Glutamatergic neuron (in vitro differentiated cells): ENCODE measurements at regions not wholly inside any gene's neighbourhood (a gene's known extent, or its start where the extent isn't known, plus 50 kb on each side); places are given as distances from the start of the nearest gene placed in this dataset.

Source experiments
- DNase-seq: peaks from one replicate; pipeline ENCODE4 v3.0.0; 2022
- H3K27ac Mint-ChIP-seq: one replicate; pipeline ENCODE4 v1.8.0; 2020; ENCODE audit warnings: mild to moderate bottlenecking, mixed read lengths, inconsistent platforms; ENCODE audit not compliant: unreplicated experiment
- H3K27me3 Mint-ChIP-seq: one replicate; pipeline ENCODE4 v1.8.0; 2020; ENCODE audit warnings: mild to moderate bottlenecking, moderate library complexity, mixed read lengths, inconsistent platforms; ENCODE audit not compliant: unreplicated experiment
- H3K36me3 Mint-ChIP-seq: one replicate; pipeline ENCODE4 v1.8.0; 2020; ENCODE audit warnings: mild to moderate bottlenecking, mixed read lengths, inconsistent platforms; ENCODE audit not compliant: unreplicated experiment
- H3K4me1 Mint-ChIP-seq: one replicate; pipeline ENCODE4 v1.8.0; 2020; ENCODE audit warnings: mild to moderate bottlenecking, low read depth, mixed read lengths, inconsistent platforms; ENCODE audit not compliant: unreplicated experiment
- H3K4me3 Mint-ChIP-seq: one replicate; pipeline ENCODE4 v1.8.0; 2020; ENCODE audit warnings: mild to moderate bottlenecking, mixed read lengths, inconsistent platforms; ENCODE audit not compliant: unreplicated experiment
- H3K9me3 Mint-ChIP-seq: one replicate; pipeline ENCODE4 v1.8.0; 2020; ENCODE audit warnings: mild to moderate bottlenecking, moderate library complexity, mixed read lengths, inconsistent platforms; ENCODE audit not compliant: unreplicated experiment
- CTCF ChIP-seq: fragments of 200-600 bp; sonication (generic); IDR thresholded peaks from one replicate; pipeline ENCODE4 v1.5.0; 2021; ENCODE audit not compliant: partially characterized antibody, unreplicated experiment

- Mint-ChIP-seq H3K4me1 (no peaks in the 10 kb centered on the region), H3K9me3 (no peaks in the 10 kb centered on the region), H3K36me3 (no peaks in the 10 kb centered on the region), H3K27ac (peak overlapping the region; percentile 6), H3K4me3 (no peak overlapping the region), H3K27me3 (peaks cover 1% of the 10 kb centered on the region)
- no peak for TF ChIP-seq CTCF
- DNase-seq = no peak
Observed at GRCh38 chr3:70488816-70489215, 176.4 kb upstream of the MDFIC2 start.

GRCh38 chr3:70488131-70488530 is 175.7 kb upstream of the MDFIC2 start:
- no peak overlapping the region for H3K4me3 Mint-ChIP-seq
- no peak for TF ChIP-seq CTCF
- DNase-seq = no peak
- H3K4me1 Mint-ChIP-seq = no peaks in the 10 kb centered on the region
- H3K36me3 Mint-ChIP-seq = no peaks in the 10 kb centered on the region
- peaks cover 1% of the 10 kb centered on the region for H3K27me3 Mint-ChIP-seq
- H3K9me3 Mint-ChIP-seq = no peaks in the 10 kb centered on the region
- no peak overlapping the region for H3K27ac Mint-ChIP-seq

- H3K36me3 Mint-ChIP-seq = no peaks in the 10 kb centered on the region
- H3K27ac Mint-ChIP-seq = no peak overlapping the region
- no peak overlapping the region for H3K4me3 Mint-ChIP-seq
- H3K4me1 Mint-ChIP-seq = no peaks in the 10 kb centered on the region
- DNase-seq = no peak
- H3K27me3 Mint-ChIP-seq = peaks cover 1% of the 10 kb centered on the region
- H3K9me3 Mint-ChIP-seq = no peaks in the 10 kb centered on the region
- no peak for TF ChIP-seq CTCF
Observed at GRCh38 chr3:70486414-70487017, 174.1 kb upstream of the MDFIC2 start.

- no peaks in the 10 kb centered on the region for H3K9me3 Mint-ChIP-seq
- no peak for TF ChIP-seq CTCF
- no peak overlapping the region for H3K27ac Mint-ChIP-seq
- H3K4me3 Mint-ChIP-seq = no peak overlapping the region
- no peak for DNase-seq
- peaks cover 10% of the 10 kb centered on the region for H3K36me3 Mint-ChIP-seq
- H3K27me3 Mint-ChIP-seq = no peaks in the 10 kb centered on the region
- peaks cover 7% of the 10 kb centered on the region for H3K4me1 Mint-ChIP-seq
Observed at GRCh38 chr3:70476174-70476573, 163.7 kb upstream of the MDFIC2 start.

- TF ChIP-seq CTCF = no peak
- H3K27me3 Mint-ChIP-seq = no peaks in the 10 kb centered on the region
- no peak overlapping the region for H3K4me3 Mint-ChIP-seq
- no peak for DNase-seq
- H3K9me3 Mint-ChIP-seq = no peaks in the 10 kb centered on the region
- H3K36me3 Mint-ChIP-seq = no peaks in the 10 kb centered on the region
- H3K27ac Mint-ChIP-seq = no peak overlapping the region
- H3K4me1 Mint-ChIP-seq = peaks cover 4% of the 10 kb centered on the region
Observed at GRCh38 chr3:70471464-70472342, 159.3 kb upstream of the MDFIC2 start.
